Activated T-cell treated with anti-CD3 and anti-CD28 coated beads for 24 hours (primary cell): ENCODE measurements at regions not wholly inside any gene's neighbourhood (a gene's known extent, or its start where the extent isn't known, plus 50 kb on each side); places are given as distances from the start of the nearest gene placed in this dataset.

Source experiments
- DNase-seq: peaks from one replicate; pipeline ENCODE4 v3.0.0-alpha.2; 2020; ENCODE audit warnings: low read depth

GRCh38 chr14:53516261-53516774 lies 363.2 kb upstream of the DDHD1 start:
- DNase-seq, result no peak

- DNase-seq, result no peak
Observed at GRCh38 chr14:53515276-53515675, 362.2 kb upstream of the DDHD1 start.

GRCh38 chr14:53514197-53514596 lies 361.1 kb upstream of the DDHD1 start:
- DNase-seq, result no peak

- DNase-seq, result no peak
Observed at GRCh38 chr14:53510281-53510912, 357.3 kb upstream of the DDHD1 start.

GRCh38 chr14:53509276-53510244 lies 356.4 kb upstream of the DDHD1 start:
- DNase-seq, result no peak

GRCh38 chr14:53501361-53502211 lies 348.5 kb upstream of the DDHD1 start:
- no peak for DNase-seq

GRCh38 chr14:53500191-53500590 lies 347.1 kb upstream of the DDHD1 start:
- DNase-seq, result no peak

GRCh38 chr14:53496668-53497067 lies 343.5 kb upstream of the DDHD1 start:
- DNase-seq, result no peak

- no peak for DNase-seq
Observed at GRCh38 chr14:53495846-53496343, 342.8 kb upstream of the DDHD1 start.

- DNase-seq, result no peak
Observed at GRCh38 chr14:53494587-53494986, 341.5 kb upstream of the DDHD1 start.

GRCh38 chr14:53493860-53494259 lies 340.7 kb upstream of the DDHD1 start:
- DNase-seq, result no peak

GRCh38 chr14:53493320-53493719 lies 340.2 kb upstream of the DDHD1 start:
- DNase-seq, result no peak

- DNase-seq, result no peak
Observed at GRCh38 chr14:53491884-53492277, 338.8 kb upstream of the DDHD1 start.

GRCh38 chr14:53491256-53491883 lies 338.2 kb upstream of the DDHD1 start:
- DNase-seq, result no peak

GRCh38 chr14:53478174-53478573 lies 325.1 kb upstream of the DDHD1 start:
- no peak for DNase-seq

GRCh38 chr14:53473480-53473879 lies 320.4 kb upstream of the DDHD1 start:
- DNase-seq, result no peak

GRCh38 chr14:53472306-53472705 lies 319.2 kb upstream of the DDHD1 start:
- no peak for DNase-seq

GRCh38 chr14:53470351-53471043 lies 317.4 kb upstream of the DDHD1 start:
- no peak for DNase-seq

GRCh38 chr14:53468876-53469275 lies 315.8 kb upstream of the DDHD1 start:
- no peak for DNase-seq

GRCh38 chr14:53464376-53464775 lies 311.3 kb upstream of the DDHD1 start:
- no peak for DNase-seq
